Mucosa of stomach (tissue), 1 donor: ENCODE measurements at regions not wholly inside any gene's neighbourhood (a gene's known extent, or its start where the extent isn't known, plus 50 kb on each side); places are given as distances from the start of the nearest gene placed in this dataset.
"Not testable (repeated sequence)": the region's sequence is repeated elsewhere in the genome, so short reads cannot be mapped to it uniquely, and the experiment has no call there.

Experiments used
- H3K27me3 ChIP-seq: one replicate; pipeline ENCODE4 v1.7.0; 2013; ENCODE audit warnings: mild to moderate bottlenecking, low read length; ENCODE audit not compliant: control insufficient read depth, insufficient read depth
- H3K36me3 ChIP-seq: one replicate; pipeline ENCODE4 v1.7.0; 2013; ENCODE audit warnings: low read length; ENCODE audit not compliant: control insufficient read depth, insufficient read depth
- H3K4me1 ChIP-seq: one replicate; pipeline ENCODE4 v1.7.0; 2013; ENCODE audit warnings: mild to moderate bottlenecking, low read length; ENCODE audit not compliant: control insufficient read depth, insufficient read depth
- H3K4me3 ChIP-seq: one replicate; pipeline ENCODE4 v1.7.0; 2013; ENCODE audit warnings: low read length
- H3K9ac ChIP-seq: one replicate; pipeline ENCODE4 v1.7.0; 2013; ENCODE audit warnings: mild to moderate bottlenecking, low read length, moderate library complexity
- H3K9me3 ChIP-seq: one replicate; pipeline ENCODE4 v1.7.0; 2013; ENCODE audit warnings: mild to moderate bottlenecking, low read length, moderate library complexity; ENCODE audit not compliant: control insufficient read depth
- donor health status: Pancreatic carcinoma.

DNA sequence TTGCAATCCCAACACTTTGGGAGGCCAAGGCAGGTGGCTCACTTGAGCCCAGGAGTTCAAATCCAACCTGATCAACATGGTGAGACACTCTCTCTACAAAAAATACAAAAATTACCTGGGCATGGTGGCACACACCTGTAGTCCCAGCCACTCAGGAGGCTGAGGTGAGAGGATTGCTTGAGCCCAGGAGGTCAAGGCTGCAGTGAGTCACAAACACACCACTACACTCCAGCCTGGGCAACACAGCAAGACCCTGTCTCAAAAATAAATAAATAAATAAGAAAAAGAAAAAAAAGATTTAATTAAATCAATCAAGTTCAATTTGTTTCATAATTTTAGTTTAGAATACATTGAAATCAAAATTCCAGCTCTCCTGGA, 242.2 kb downstream of the LY86 start:
- H3K4me3 ChIP-seq, H3K9ac ChIP-seq, H3K36me3 ChIP-seq, H3K27me3 ChIP-seq, H3K9me3 ChIP-seq, H3K4me1 ChIP-seq: not testable (repeated sequence)

DNA sequence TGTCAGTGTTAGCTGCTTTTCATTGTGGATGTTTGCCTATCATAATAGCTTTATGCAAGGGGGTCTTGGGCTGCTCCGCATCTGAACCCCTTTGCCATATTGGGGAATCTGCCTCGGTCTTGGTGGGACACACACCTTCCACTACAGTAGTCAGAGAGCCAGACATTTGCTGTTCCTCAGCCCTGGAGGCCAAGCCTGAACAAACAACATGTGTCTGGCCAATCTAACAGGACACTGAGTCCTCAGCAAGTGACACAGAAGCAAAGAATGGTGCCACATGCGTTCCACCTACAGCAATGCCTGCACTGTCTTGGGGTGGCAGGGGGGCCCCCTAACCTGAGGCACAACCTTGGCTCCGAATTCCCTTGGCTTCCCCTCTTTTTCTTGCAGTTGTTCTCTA, 243.9 kb downstream of the LY86 start:
- no peaks in the 10 kb centered on the region for H3K36me3 ChIP-seq
- no peaks in the 10 kb centered on the region for H3K9me3 ChIP-seq
- H3K4me3 ChIP-seq = no peak overlapping the region
- H3K27me3 ChIP-seq = no peaks in the 10 kb centered on the region
- H3K9ac ChIP-seq = no peak overlapping the region
- no peaks in the 10 kb centered on the region for H3K4me1 ChIP-seq

DNA sequence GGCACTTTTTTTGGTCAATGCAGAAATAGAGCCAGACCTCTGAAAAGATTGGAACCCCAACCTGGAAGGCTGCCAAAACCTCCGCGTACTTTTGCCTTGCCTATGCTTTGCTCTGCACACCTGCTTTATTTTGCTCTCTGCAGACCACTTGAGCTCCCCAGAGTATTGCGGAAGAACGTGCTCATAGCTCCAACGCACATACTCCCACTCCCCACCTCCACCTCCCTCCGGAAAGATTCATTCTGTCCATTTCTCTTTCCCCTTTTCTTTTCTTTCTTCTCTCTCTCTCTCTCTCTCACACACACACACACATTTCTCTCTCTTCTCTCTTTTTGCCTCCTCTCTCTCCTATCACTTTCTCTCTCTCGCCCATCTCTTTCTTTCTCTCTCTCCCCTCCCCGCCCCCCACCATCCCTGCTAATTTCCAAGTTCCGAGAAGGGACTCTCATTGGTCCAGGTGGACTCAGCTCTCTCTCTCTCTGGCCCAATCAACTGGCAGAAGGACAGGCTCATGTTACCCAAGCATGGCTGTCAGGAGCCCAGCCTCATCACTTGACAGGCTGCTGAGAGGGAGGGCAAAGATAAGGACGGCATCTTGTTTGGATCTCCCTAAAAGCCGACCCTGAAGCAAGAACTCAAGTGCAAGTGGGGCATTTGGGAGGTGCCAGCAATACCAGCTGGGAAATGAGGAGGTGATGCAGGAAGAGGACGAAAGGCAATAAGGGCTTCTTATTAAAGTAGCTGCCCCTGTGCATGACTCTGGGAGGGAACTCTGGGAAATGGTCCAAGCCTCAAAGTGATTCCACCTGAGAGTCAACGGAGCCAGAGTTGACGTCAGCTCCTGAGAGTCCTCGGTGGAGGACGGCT, 246.1 kb downstream of the LY86 start:
- Histone ChIP-seq H3K27me3 (no peaks in the 10 kb centered on the region), H3K36me3 (no peaks in the 10 kb centered on the region), H3K9ac (no peak overlapping the region), H3K4me1 (no peaks in the 10 kb centered on the region), H3K4me3 (no peak overlapping the region), H3K9me3 (no peaks in the 10 kb centered on the region)

DNA sequence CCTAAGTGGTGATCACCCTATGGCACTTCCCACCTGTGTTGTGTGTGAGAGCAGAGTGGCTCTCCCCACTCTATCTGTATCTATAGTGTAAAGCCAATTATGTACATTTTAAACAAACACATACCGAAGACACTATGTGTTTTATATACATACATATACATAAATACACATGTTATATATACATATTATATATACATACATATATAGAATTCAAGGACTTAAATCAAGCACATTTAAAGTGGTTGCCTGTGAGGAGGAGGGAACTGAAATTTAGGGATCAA, 246.6 kb downstream of the LY86 start:
- Histone ChIP-seq H3K36me3 (no peaks in the 10 kb centered on the region), H3K9ac (no peak overlapping the region), H3K4me1 (no peaks in the 10 kb centered on the region), H3K27me3 (no peaks in the 10 kb centered on the region), H3K4me3 (no peak overlapping the region), H3K9me3 (no peaks in the 10 kb centered on the region)

DNA sequence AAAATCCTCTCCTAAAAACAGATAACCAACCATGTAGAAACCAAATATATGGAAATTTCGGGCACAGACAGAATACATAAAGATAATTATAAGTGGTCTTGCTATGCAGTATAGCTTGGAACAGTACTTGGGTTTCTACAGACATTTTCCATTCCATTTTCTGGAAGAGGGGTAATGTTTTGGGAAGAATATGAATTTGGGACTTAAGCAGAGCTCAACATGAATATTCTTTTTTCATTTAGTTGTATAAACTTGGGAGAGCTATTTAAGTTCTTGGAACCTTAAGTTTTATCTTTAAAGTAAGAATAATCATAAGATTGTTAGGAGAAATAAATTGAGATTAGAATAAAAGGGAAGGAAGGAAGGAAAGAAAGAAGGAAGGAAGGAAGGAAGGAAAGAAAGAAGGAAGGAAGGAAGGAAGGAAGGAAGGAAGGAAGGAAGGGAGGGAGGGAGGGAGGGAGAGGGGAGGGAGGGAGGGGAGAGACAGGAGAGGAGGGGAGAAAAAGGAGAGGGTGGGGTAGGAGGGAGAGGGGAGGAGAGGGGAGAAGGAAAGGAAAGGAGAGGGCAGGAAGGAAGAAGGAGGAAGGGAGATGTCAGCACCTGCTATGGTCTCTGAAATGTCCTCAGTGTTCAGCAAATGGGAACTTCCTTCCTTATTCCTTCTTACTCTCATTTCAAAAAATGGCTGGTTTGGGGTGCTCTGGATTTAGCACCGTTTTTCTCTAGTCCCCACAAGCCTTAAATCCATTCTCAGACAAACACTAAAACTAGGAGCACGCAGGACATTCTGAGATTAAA, 248.3 kb downstream of the LY86 start:
- H3K9ac ChIP-seq = no peak overlapping the region
- no peaks in the 10 kb centered on the region for H3K4me1 ChIP-seq
- H3K36me3 ChIP-seq = no peaks in the 10 kb centered on the region
- no peaks in the 10 kb centered on the region for H3K9me3 ChIP-seq
- no peaks in the 10 kb centered on the region for H3K27me3 ChIP-seq
- H3K4me3 ChIP-seq = no peak overlapping the region

DNA sequence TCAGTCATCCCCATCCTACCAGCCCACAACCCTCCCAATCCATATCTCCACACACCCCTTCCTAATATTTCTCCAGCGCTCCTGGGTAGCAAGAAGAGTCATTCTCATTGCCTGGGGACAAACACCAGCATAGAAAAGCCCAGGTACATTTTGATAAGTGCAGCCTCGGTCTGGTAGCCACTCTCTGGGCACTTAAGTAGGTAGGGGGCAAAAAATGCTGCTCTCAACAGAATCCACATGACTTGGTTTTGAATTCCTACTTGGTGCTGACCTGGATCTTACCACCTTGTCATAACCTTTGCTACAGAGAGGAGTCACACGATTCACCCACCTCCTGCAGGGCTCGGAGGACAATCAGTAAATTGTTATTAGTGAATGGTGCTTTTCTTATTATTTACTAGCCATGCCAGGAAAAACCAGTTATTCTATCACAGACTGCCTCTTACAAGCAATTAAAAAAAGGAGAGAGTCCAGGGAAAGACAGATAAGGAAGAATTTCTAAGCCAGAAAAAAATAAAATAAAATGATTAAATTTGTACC, 249.1 kb downstream of the LY86 start:
- H3K9me3 ChIP-seq = no peaks in the 10 kb centered on the region
- no peaks in the 10 kb centered on the region for H3K36me3 ChIP-seq
- H3K9ac ChIP-seq = no peak overlapping the region
- H3K4me1 ChIP-seq = no peaks in the 10 kb centered on the region
- no peak overlapping the region for H3K4me3 ChIP-seq
- no peaks in the 10 kb centered on the region for H3K27me3 ChIP-seq

DNA sequence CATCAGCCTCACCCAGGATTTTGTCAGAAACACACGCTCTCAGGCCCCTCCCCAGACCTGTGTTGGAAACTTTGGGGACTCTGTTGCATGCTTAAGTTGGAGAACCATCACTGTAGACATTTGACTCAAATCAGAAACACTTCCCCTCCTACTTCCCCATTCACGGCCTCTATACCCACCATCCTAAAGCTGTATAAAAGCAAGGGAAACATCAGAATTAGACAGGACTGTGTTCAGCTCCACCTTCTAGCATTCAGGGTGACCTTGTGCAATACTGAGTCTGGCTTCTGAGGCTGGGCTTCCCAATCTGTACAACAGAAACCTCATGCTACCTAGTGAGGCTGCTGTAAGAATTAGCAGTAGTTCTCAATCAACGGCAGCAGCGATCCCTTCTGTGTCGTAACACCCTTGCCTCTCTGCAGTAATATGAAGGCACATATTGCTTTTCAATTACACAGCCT, 252.3 kb downstream of the LY86 start:
- no peaks in the 10 kb centered on the region for H3K9me3 ChIP-seq
- H3K9ac ChIP-seq = no peak overlapping the region
- H3K4me1 ChIP-seq = no peaks in the 10 kb centered on the region
- no peaks in the 10 kb centered on the region for H3K27me3 ChIP-seq
- H3K36me3 ChIP-seq = no peaks in the 10 kb centered on the region
- no peak overlapping the region for H3K4me3 ChIP-seq

DNA sequence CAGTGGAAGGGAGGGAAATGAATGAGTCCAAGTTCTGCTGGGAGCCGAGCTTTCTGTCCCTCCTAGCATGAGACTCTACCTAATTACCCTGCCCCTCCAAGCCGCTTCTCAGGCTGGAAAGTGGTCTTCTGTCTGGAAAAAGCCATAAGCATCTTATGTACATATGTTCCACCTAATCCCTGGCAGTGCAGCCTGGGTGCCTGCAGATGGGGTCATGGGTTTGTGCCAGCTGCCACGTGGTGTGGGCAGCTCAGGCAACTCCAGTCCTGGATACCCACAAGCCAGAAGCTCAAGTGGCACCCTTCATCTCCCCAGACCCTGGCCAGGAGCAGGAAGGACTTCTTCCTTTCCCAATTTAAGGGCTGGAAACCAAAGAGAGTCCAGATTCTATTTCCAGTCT, 253.1 kb downstream of the LY86 start:
- Histone ChIP-seq H3K9ac (no peak overlapping the region), H3K36me3 (no peaks in the 10 kb centered on the region), H3K4me3 (no peak overlapping the region), H3K27me3 (no peaks in the 10 kb centered on the region), H3K4me1 (no peaks in the 10 kb centered on the region), H3K9me3 (no peaks in the 10 kb centered on the region)

DNA sequence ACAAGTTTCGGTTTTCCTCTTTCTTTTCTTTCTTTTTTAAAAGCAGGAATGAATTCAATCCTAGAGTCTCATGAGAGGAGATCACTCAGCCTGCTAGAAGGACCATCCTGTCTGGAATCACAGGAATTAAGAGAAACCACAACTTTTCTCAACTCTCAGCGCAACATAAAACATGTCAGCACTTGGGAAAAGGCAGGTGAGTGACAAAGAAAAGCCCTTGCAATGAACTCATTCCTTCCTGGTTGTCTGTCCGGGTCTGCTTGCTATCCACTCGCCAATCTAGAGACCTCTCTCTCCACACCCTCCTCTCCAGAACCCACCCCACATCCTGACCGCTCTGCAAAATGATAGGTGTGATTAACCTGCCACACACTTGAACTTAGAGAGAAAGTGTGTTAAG, 253.8 kb downstream of the LY86 start:
- no peaks in the 10 kb centered on the region for H3K27me3 ChIP-seq
- H3K4me1 ChIP-seq = no peaks in the 10 kb centered on the region
- H3K9me3 ChIP-seq = no peaks in the 10 kb centered on the region
- no peaks in the 10 kb centered on the region for H3K36me3 ChIP-seq
- no peak overlapping the region for H3K4me3 ChIP-seq
- no peak overlapping the region for H3K9ac ChIP-seq

DNA sequence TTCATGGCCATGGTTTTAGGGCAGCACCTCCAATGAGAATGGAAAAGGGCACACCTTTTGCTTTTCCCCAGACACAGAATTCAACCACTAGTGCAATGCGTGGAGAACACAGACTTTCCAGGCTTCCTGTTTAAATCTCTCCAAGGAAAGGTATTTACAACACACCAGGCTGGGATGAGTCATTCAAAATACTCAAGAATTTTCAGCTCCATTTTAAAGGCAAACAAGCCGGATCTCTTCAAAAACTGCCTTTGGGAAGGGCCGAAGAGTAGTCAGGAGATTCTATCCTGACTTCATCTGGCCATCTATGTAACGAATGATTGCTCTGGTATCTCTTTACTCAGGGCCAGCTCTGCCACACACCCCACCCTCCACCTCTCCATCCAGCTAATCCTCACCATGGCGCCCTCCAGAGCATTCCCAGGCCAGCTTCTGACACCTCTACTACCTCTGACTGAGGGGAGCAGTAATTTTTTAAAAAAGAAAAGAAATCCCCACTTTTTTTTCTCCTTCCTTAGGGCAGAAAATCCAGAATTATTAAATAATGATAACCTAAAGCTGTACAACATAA, 254.6 kb downstream of the LY86 start:
- Histone ChIP-seq H3K4me3 (no peak overlapping the region), H3K27me3 (no peaks in the 10 kb centered on the region), H3K9ac (no peak overlapping the region), H3K36me3 (no peaks in the 10 kb centered on the region), H3K4me1 (no peaks in the 10 kb centered on the region), H3K9me3 (no peaks in the 10 kb centered on the region)

DNA sequence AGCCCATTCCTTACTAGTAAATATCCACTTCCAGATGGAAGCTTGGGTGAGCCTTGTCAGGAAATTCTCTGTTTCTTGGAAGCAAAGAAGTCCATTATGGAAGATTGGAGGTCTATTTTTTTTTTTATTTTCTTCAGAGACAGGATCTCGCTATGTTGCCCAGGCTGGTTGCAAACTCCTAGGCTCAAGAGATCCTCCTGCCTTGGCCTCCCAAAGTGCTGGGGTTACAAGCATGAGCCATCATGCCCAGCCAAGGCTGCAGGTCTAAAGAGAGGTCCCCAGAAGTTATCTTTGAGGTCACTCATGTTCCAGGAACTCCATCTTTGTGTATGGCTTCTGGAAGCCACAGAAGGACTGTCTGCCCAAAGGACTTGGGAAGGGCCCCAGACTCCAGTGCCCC, 255.3 kb downstream of the LY86 start:
- no peaks in the 10 kb centered on the region for H3K9me3 ChIP-seq
- no peaks in the 10 kb centered on the region for H3K27me3 ChIP-seq
- no peaks in the 10 kb centered on the region for H3K36me3 ChIP-seq
- H3K4me1 ChIP-seq = no peaks in the 10 kb centered on the region
- no peak overlapping the region for H3K9ac ChIP-seq
- no peak overlapping the region for H3K4me3 ChIP-seq

DNA sequence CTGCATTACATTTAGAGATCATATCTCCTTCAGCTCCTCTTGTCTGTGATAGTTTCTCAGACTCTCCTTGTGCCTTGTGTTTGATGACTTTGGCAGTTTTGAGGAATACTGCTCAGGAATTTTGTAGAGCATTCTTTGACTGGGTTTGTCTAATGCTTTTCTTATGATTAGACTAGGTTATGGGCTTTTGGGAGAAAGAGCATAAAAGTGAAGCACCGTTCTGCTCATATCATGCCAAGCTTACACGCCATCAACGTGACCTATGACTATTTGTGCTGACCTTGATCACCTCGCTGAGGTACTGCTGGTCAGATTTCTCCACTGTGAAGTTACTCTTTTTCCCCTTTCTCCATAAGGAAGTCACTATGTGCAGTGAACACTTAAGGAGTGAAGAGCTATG, 256.0 kb downstream of the LY86 start:
- Histone ChIP-seq H3K36me3 (no peaks in the 10 kb centered on the region), H3K4me3 (no peak overlapping the region), H3K9ac (no peak overlapping the region), H3K4me1 (no peaks in the 10 kb centered on the region), H3K9me3 (no peaks in the 10 kb centered on the region), H3K27me3 (no peaks in the 10 kb centered on the region)
